ENCODE measurements at regions not wholly inside any gene's neighbourhood (a gene's known extent, or its start where the extent isn't known, plus 50 kb on each side); places are given as distances from the start of the nearest gene placed in this dataset.

DNA sequence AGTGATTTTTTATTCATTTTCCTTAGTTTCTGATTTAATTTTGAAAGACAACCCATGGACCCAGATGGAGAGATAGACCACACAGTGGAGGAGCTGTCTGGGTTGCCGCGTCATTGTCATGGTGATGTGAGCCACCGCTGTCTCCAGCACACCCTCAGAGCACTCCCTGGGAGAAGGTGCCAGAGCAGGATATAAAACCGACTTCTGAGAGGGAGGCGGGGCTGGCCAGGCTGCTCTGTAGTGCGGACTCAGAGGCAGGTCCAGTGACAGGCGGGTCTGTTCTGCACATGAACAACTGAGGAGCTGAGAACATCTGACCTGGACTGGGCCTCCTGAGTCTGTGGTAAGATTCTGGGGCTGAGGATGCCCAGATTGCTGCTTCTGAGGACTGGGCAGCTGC lies 216.3 kb upstream of the NLRP1 start:
- H3K14ac ChIP-seq (replicated peaks; ENCODE audit: low read depth, low read length): no peak overlapping the region
- H2BK120ac ChIP-seq (ENCODE audit: low read depth, low read length): no peak overlapping the region
- DNase-seq (no peak), ATAC-seq (ENCODE audit: low read depth) (no peak)
- dilution Hi-C loops (cut with HindIII; ENCODE audit: low sequenced_read_pairs, unreplicated experiment) (no loop called here), in situ Hi-C loops (cut with MboI; ENCODE audit: low sequenced_read_pairs) (no loop called here), intact Hi-C loops (cut with micrococcal nuclease) (no loop called here)
- H3K18ac ChIP-seq (ENCODE audit: low read depth, low read length): no peak overlapping the region
- no peak overlapping the region for H2AK9ac ChIP-seq (replicated peaks; ENCODE audit: low read depth, low read length, poor library complexity)
- WGBS, 2 experiments (ENCODE audit: extremely low coverage in 2 of 2, insufficient read length in 1 of 2): 48% methylated on average over 3 of the region's 7 CpGs; no CpG with 5 or more reads in 1 of the 2 experiments
- H3K36me3 ChIP-seq (ENCODE audit: control insufficient read depth, insufficient read depth, low read length): no peaks in the 10 kb centered on the region
- TF ChIP-seq CHD1 (IDR thresholded peaks at IDR 0.05; ENCODE audit: low read depth, low read length) (no peak), RFX5 (IDR thresholded peaks at IDR 0.05; ENCODE audit: low read depth, low read length) (no peak), CEBPB (IDR thresholded peaks at IDR 0.05; ENCODE audit: low read depth, low read length) (no peak), ELK1 (IDR thresholded peaks at IDR 0.05; ENCODE audit: borderline replicate concordance, low read depth, low read length) (no peak), NFE2L2 (IDR thresholded peaks at IDR 0.05; ENCODE audit: low read depth, low read length) (no peak), POLR2A (IDR thresholded peaks at IDR 0.05; ENCODE audit: low read depth, low read length) (no peak)
- TF ChIP-seq, protein P1, sequence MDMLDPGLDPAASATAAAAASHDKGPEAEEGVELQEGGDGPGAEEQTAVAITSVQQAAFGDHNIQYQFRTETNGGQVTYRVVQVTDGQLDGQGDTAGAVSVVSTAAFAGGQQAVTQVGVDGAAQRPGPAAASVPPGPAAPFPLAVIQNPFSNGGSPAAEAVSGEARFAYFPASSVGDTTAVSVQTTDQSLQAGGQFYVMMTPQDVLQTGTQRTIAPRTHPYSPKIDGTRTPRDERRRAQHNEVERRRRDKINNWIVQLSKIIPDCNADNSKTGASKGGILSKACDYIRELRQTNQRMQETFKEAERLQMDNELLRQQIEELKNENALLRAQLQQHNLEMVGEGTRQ (IDR thresholded peaks at IDR 0.05; ENCODE audit: low read depth, low read length): no peak
- no peaks in the 10 kb centered on the region for H3K4me1 ChIP-seq (ENCODE audit: control insufficient read depth, insufficient read depth, low read length)
- H3K9ac ChIP-seq (ENCODE audit: low read depth, low read length): no peak overlapping the region
- H4K8ac ChIP-seq (ENCODE audit: low read depth in 2 of 2, low read length in 2 of 2): no peak overlapping the region
- no peak overlapping the region for H2BK20ac ChIP-seq (ENCODE audit: low read depth, low read length)
- no peaks in the 10 kb centered on the region; the same call in 1 of the 2 replicates for H3K9me1 ChIP-seq (ENCODE audit: insufficient read depth, low read length)
- CTCF ChIA-PET: no interaction called here
- H4K91ac ChIP-seq (ENCODE audit: insufficient read depth, low read depth, low read length): no peak overlapping the region
- no peak overlapping the region for H2BK5ac ChIP-seq (ENCODE audit: low read depth, low read length, poor library complexity, severe bottlenecking)
- no peak overlapping the region for H3K4me2 ChIP-seq (ENCODE audit: low read depth, low read length)
- no peak overlapping the region for H2AFZ ChIP-seq (replicated peaks; ENCODE audit: low read length, poor library complexity)
- peaks cover 19% of the 10 kb centered on the region for H3K27me3 ChIP-seq (ENCODE audit: control insufficient read depth, insufficient read depth, low read length)
- no peak overlapping the region for H3K56ac ChIP-seq (ENCODE audit: extremely low read depth, insufficient read depth, low read length)
- no peak overlapping the region for H2AK5ac ChIP-seq (ENCODE audit: low read depth, low read length)
- no peak overlapping the region for H4K5ac ChIP-seq (ENCODE audit: low read depth, low read length)
- H3K79me1 ChIP-seq (ENCODE audit: low read depth in 1 of 2, low read length in 2 of 2): no peaks in the 10 kb centered on the region
- no peak overlapping the region for H3K4ac ChIP-seq (ENCODE audit: low read depth, low read length)
- no TSS peak for BruUV-seq (replicated peaks)
- H3K9me3 ChIP-seq (ENCODE audit: control insufficient read depth, insufficient read depth, low read length): no peaks in the 10 kb centered on the region
- no peak overlapping the region for H2BK15ac ChIP-seq (ENCODE audit: low read depth, low read length)
- H3K23ac ChIP-seq (ENCODE audit: low read depth, low read length): no peak overlapping the region
- POLR2A ChIA-PET (ENCODE audit: unreplicated experiment): no interaction called here
- H3K4me3 ChIP-seq (ENCODE audit: insufficient read depth, low read depth, low read length): no peak overlapping the region
- H4K20me1 ChIP-seq (ENCODE audit: insufficient read depth, low read length): no peaks in the 10 kb centered on the region
- H3K27ac ChIP-seq (ENCODE audit: insufficient read depth, low read length): no peak overlapping the region
